Spleen (tissue), 11 donors: ENCODE measurements at regions not wholly inside any gene's neighbourhood (a gene's known extent, or its start where the extent isn't known, plus 50 kb on each side); places are given as distances from the start of the nearest gene placed in this dataset.

Experiments
- DNase-seq: peaks from one replicate; pipeline ENCODE4 v3.0.0-alpha.2; 2020
- H3K27ac ChIP-seq, 8 donors: fragments of 200-600 bp; sonication (generic) in 7 of 8; 1 replicate in 4 of 8; 2 replicates in 4 of 8; pipeline versions ENCODE4 v1.5.0 to v1.8.0; 2016 to 2021; ENCODE audit warnings: inconsistent platforms in 4 of 8, mild to moderate bottlenecking in 4 of 8, moderate library complexity in 1 of 8
- H3K27me3 ChIP-seq, 7 donors: fragments of 200-600 bp; sonication (generic) in 6 of 7; replicated peaks in 1 of 7; 1 replicate in 4 of 7; 2 replicates in 3 of 7; pipeline versions ENCODE4 v1.5.0 to v1.8.0; 2016 to 2021; ENCODE audit warnings: inconsistent platforms in 3 of 7, mild to moderate bottlenecking in 1 of 7
- H3K36me3 ChIP-seq, 6 donors: fragments of 200-600 bp; sonication (generic) in 5 of 6; 1 replicate in 4 of 6; 2 replicates in 2 of 6; pipeline versions ENCODE4 v1.5.0 to v1.8.0; 2016 to 2021; ENCODE audit warnings: inconsistent platforms in 2 of 6
- H3K4me1 ChIP-seq, 6 donors: fragments of 200-600 bp; sonication (generic) in 5 of 6; 1 replicate in 3 of 6; 2 replicates in 3 of 6; pipeline versions ENCODE4 v1.5.0 to v1.8.0; 2016 to 2021; ENCODE audit warnings: inconsistent platforms in 3 of 6
- H3K4me3 ChIP-seq, 8 donors: fragments of 200-600 bp; sonication (generic) in 7 of 8; 1 replicate in 4 of 8; 2 replicates in 4 of 8; pipeline versions ENCODE4 v1.5.0 to v1.8.0; 2016 to 2021; ENCODE audit warnings: inconsistent platforms in 4 of 8, mild to moderate bottlenecking in 4 of 8, moderate library complexity in 2 of 8
- H3K9me3 ChIP-seq, 8 donors: fragments of 200-600 bp; sonication (generic) in 7 of 8; 1 replicate in 4 of 8; 2 replicates in 4 of 8; pipeline versions ENCODE4 v1.5.0 to v1.8.0; 2016 to 2021; ENCODE audit warnings: inconsistent platforms in 4 of 8
- CTCF ChIP-seq, 11 experiments: fragments of 200-600 bp in 7 of 11; fragments of 450-650 bp in 4 of 11; sonication (generic) in 4 of 11; IDR thresholded peaks in 8 of 11; conservative IDR thresholded peaks in 3 of 11; 1 replicate in 7 of 11; 2 replicates in 4 of 11; pipeline versions ENCODE4 v1.4.0 to v1.8.0; 2016 to 2021; ENCODE audit warnings: antibody characterized with exemption in 11 of 11, inconsistent platforms in 4 of 11, mild to moderate bottlenecking in 1 of 11
- POLR2A ChIP-seq, 3 donors: fragments of 450-650 bp; IDR thresholded peaks; one replicate each; pipeline ENCODE4 v1.5.1; 2017; ENCODE audit warnings: antibody characterized with exemption in 3 of 3, mild to moderate bottlenecking in 1 of 3
- POLR2AphosphoS5 ChIP-seq, 3 donors: sonication (generic); formaldehyde crosslinking; IDR thresholded peaks; one replicate each; pipeline ENCODE4 v1.5.1; 2017; ENCODE audit warnings: antibody characterized with exemption in 3 of 3
- WGBS, 5 donors: extraction: QIAGEN DNeasy Blood & Tissue Kit in 3 of 5; methylation state at CpG; one replicate each; pipeline versions ENCODE4 v1.1.5 to v1.1.7; 2013 to 2018; 5-methylcytosine and 5-hydroxymethylcytosine counted together
- intact Hi-C: fragments of 100-400 bp; cut with DNase I; formaldehyde crosslinking; loops from one replicate; pipeline ENCODE4 v1.15.0; 2023; ENCODE audit warnings: low total_unique reads
- donor health status: healthy with polysubstance abuse.
- donor health status: DM: no; HTN: no; CAD: no; lungs with moderate emphysema.
- donor health status: DM: no; HTN: no; CAD: no.
- donor health status: Bipolar disorder and iron deficiency.
- donor health status: healthy.
- donor health status: DM: no; HTN: no; CAD: no.
- donor health status: DM: yes; HTN: yes; CAD: no.

- TF ChIP-seq POLR2A (IDR thresholded peaks at IDR 0.05) = no peak
- TF ChIP-seq CTCF (IDR thresholded peaks at IDR 0.05 in 8 of 11, conservative IDR thresholded peaks at IDR 0.05 in 3 of 11) = no peak
- no peak for TF ChIP-seq POLR2AphosphoS5 (IDR thresholded peaks at IDR 0.05)
- H3K27me3 ChIP-seq = no peaks in the 10 kb centered on the region
- H3K9me3 ChIP-seq = no peaks in the 10 kb centered on the region
- no peak overlapping the region for H3K4me3 ChIP-seq
- no peaks in the 10 kb centered on the region for H3K36me3 ChIP-seq
- peaks cover 0 to 17% (median 5%) of the 10 kb centered on the region in 6 donors for H3K4me1 ChIP-seq
- intact Hi-C loops = no loop called here
- peak; percentile 21 for DNase-seq
- WGBS, 5 donors = 14 to 42% (median 27%) methylated on average over 7 of the region's 7 CpGs
- no peak overlapping the region for H3K27ac ChIP-seq
These were observed 113.6 kb upstream of the RET start for GRCh38 chr10:42963312-42963711.

GRCh38 chr10:42969147-42969546 lies 107.7 kb upstream of the RET start:
- Histone ChIP-seq H3K4me3 (no peak overlapping the region), H3K27ac (no peak overlapping the region), H3K27me3 (peaks cover 0 to 17% (median 0%) of the 10 kb centered on the region in 7 donors), H3K36me3 (no peaks in the 10 kb centered on the region), H3K4me1 (no peaks in the 10 kb centered on the region), H3K9me3 (no peaks in the 10 kb centered on the region)
- peak; percentile 23 for DNase-seq
- 76 to 83% (median 80%) methylated on average over 3 of the region's 3 CpGs for WGBS, 5 donors
- TF ChIP-seq POLR2A (IDR thresholded peaks at IDR 0.05) = no peak
- TF ChIP-seq POLR2AphosphoS5 (IDR thresholded peaks at IDR 0.05) = no peak
- TF ChIP-seq CTCF (IDR thresholded peaks at IDR 0.05 in 8 of 11, conservative IDR thresholded peaks at IDR 0.05 in 3 of 11) = no peak
- intact Hi-C loops = no loop called here

GRCh38 chr10:42969909-42970308 lies 107.0 kb upstream of the RET start:
- no peak overlapping the region for H3K27ac ChIP-seq
- no peaks in the 10 kb centered on the region for H3K36me3 ChIP-seq
- WGBS, 5 donors = 77 to 92% (median 86%) methylated on average over 4 to 6 of the region's 6 CpGs
- H3K4me1 ChIP-seq = no peaks in the 10 kb centered on the region
- no peaks in the 10 kb centered on the region for H3K9me3 ChIP-seq
- peaks cover 0 to 17% (median 0%) of the 10 kb centered on the region in 7 donors for H3K27me3 ChIP-seq
- intact Hi-C loops = no loop called here
- TF ChIP-seq POLR2A (IDR thresholded peaks at IDR 0.05) = no peak
- TF ChIP-seq POLR2AphosphoS5 (IDR thresholded peaks at IDR 0.05) = no peak
- TF ChIP-seq CTCF (IDR thresholded peaks at IDR 0.05 in 8 of 11, conservative IDR thresholded peaks at IDR 0.05 in 3 of 11) = no peak
- H3K4me3 ChIP-seq = no peak overlapping the region
- DNase-seq = no peak

GRCh38 chr10:42970451-42971250 lies 106.2 kb upstream of the RET start:
- Histone ChIP-seq H3K9me3 (no peaks in the 10 kb centered on the region), H3K27me3 (peaks cover 0 to 17% (median 0%) of the 10 kb centered on the region in 7 donors), H3K27ac (no peak overlapping the region), H3K4me1 (no peaks in the 10 kb centered on the region), H3K36me3 (no peaks in the 10 kb centered on the region), H3K4me3 (no peak overlapping the region)
- intact Hi-C loops = no loop called here
- WGBS, 5 donors = 69 to 87% (median 83%) methylated on average over 8 to 15 of the region's 15 CpGs
- TF ChIP-seq CTCF (IDR thresholded peaks at IDR 0.05 in 8 of 11, conservative IDR thresholded peaks at IDR 0.05 in 3 of 11) (no peak), POLR2A (IDR thresholded peaks at IDR 0.05) (no peak), POLR2AphosphoS5 (IDR thresholded peaks at IDR 0.05) (no peak)
- DNase-seq = peak; percentile 63
